ENCODE measurements at regions not wholly inside any gene's neighbourhood (a gene's known extent, or its start where the extent isn't known, plus 50 kb on each side); places are given as distances from the start of the nearest gene placed in this dataset.

- TF ChIP-seq CTCF (conservative IDR thresholded peaks at IDR 0.05; ENCODE audit: low read depth, low read length) (no peak), EZH2 (IDR thresholded peaks at IDR 0.05; ENCODE audit: low read length, unreplicated experiment) (no peak)
Observed at GRCh38 chr20:12321736-12322135, 404.0 kb downstream of the BTBD3 start.

All from PC-3 (cell line).